HL-60 (cell line): ENCODE measurements at regions not wholly inside any gene's neighbourhood (a gene's known extent, or its start where the extent isn't known, plus 50 kb on each side); places are given as distances from the start of the nearest gene placed in this dataset.

Experiments used
- DNase-seq, 2 experiments: peaks; one replicate each; pipeline ENCODE4 v3.0.0-alpha.2; 2010 to 2020; ENCODE audit warnings: low read depth in 1 of 2, low spot score in 1 of 2
- H3K27ac ChIP-seq: fragments of 250-450 bp; sonication (Bioruptor Pico); replicated peaks from 2 replicates; pipeline ENCODE4 v1.5.1; 2020; ENCODE audit warnings: mild to moderate bottlenecking, moderate library complexity
- H3K27me3 ChIP-seq: fragments of 250-450 bp; sonication (Bioruptor Pico); 2 replicates; pipeline ENCODE4 v1.5.1; 2021; ENCODE audit warnings: mild to moderate bottlenecking, moderate library complexity; ENCODE audit not compliant: insufficient read depth, poor library complexity, severe bottlenecking
- H3K4me3 ChIP-seq: replicated peaks from 2 replicates; pipeline ENCODE4 v1.5.1; 2011; ENCODE audit warnings: mild to moderate bottlenecking, control low read depth, low read length; ENCODE audit not compliant: insufficient read depth
- CTCF ChIP-seq: IDR thresholded peaks from one replicate; pipeline ENCODE4 v1.5.1; 2011; ENCODE audit warnings: low read length, control low read depth, inconsistent platforms; ENCODE audit not compliant: insufficient read depth
- GABPA ChIP-seq: IDR thresholded peaks from 2 replicates; pipeline ENCODE4 v1.6.1; 2012; ENCODE audit warnings: low read depth
- POLR2AphosphoS5 ChIP-seq: IDR thresholded peaks from 2 replicates; pipeline ENCODE4 v1.6.1; 2012; ENCODE audit warnings: low read depth
- REST ChIP-seq: IDR thresholded peaks from 2 replicates; pipeline ENCODE4 v1.6.1; 2012; ENCODE audit warnings: low read depth; ENCODE audit not compliant: insufficient replicate concordance
- SPI1 ChIP-seq: IDR thresholded peaks from 2 replicates; pipeline ENCODE4 v1.6.1; 2012; ENCODE audit warnings: low read depth, mild to moderate bottlenecking, borderline replicate concordance

- H3K27ac ChIP-seq = no peak overlapping the region
- no peak for DNase-seq
- H3K4me3 ChIP-seq = no peak overlapping the region
- TF ChIP-seq GABPA (no peak), CTCF (no peak), REST (no peak), SPI1 (no peak), POLR2AphosphoS5 (no peak)
- no peaks in the 10 kb centered on the region for H3K27me3 ChIP-seq
Observed at GRCh38 chr5:61683148-61683547, 351.1 kb downstream of the ZSWIM6 start.

- H3K4me3 ChIP-seq = no peak overlapping the region
Observed at GRCh38 chr5:61683926-61684325, 351.9 kb downstream of the ZSWIM6 start.

More at GRCh38 chr5:61683926-61684325, 351.9 kb downstream of the ZSWIM6 start:
- Histone ChIP-seq H3K27ac (no peak overlapping the region), H3K27me3 (no peaks in the 10 kb centered on the region)
- DNase-seq = no peak
- TF ChIP-seq SPI1 (no peak), CTCF (no peak), POLR2AphosphoS5 (no peak), GABPA (no peak), REST (no peak)
